D721Med (cell line): ENCODE measurements at regions not wholly inside any gene's neighbourhood (a gene's known extent, or its start where the extent isn't known, plus 50 kb on each side); places are given as distances from the start of the nearest gene placed in this dataset.

Experiments used
- DNase-seq: peaks from one replicate; pipeline ENCODE4 v3.0.0; 2011; ENCODE audit warnings: low spot score; ENCODE audit not compliant: insufficient read length
- FAIRE-seq: peaks from 2 replicates; lab custom pipeline; 2011; peaks lifted over from hg19 to GRCh38; lab: Jason Lieb, UNC
- CTCF ChIP-seq: IDR thresholded peaks from 2 replicates; pipeline ENCODE4 v1.5.1; 2012; ENCODE audit warnings: mild to moderate bottlenecking, control low read depth; ENCODE audit not compliant: insufficient read depth; ENCODE audit errors: missing control alignments

GRCh38 chr5:135114759-135115158 is 80.7 kb upstream of the PITX1 start:
- FAIRE-seq, result no peak
- DNase-seq, result no peak
- TF ChIP-seq CTCF, result no peak

- DNase-seq (no peak), FAIRE-seq (no peak)
- no peak for TF ChIP-seq CTCF
Observed at GRCh38 chr5:135112008-135112725, 78.1 kb upstream of the PITX1 start.

- FAIRE-seq (no peak), DNase-seq (no peak)
- TF ChIP-seq CTCF, result no peak
Observed at GRCh38 chr5:135110785-135111596, 77.0 kb upstream of the PITX1 start.

GRCh38 chr5:135108992-135109391 is 75.0 kb upstream of the PITX1 start:
- no peak for TF ChIP-seq CTCF
- DNase-seq (no peak), FAIRE-seq (no peak)

- no peak for TF ChIP-seq CTCF
- no peak for FAIRE-seq
- DNase-seq, result no peak
Observed at GRCh38 chr5:135108569-135108968, 74.5 kb upstream of the PITX1 start.

- no peak for FAIRE-seq
- TF ChIP-seq CTCF, result no peak
- no peak for DNase-seq
Observed at GRCh38 chr5:135107986-135108385, 74.0 kb upstream of the PITX1 start.
